NCI-H2081 treated with DMSO at 0.1 percent for 48 hours (cell line): ENCODE measurements at regions not wholly inside any gene's neighbourhood (a gene's known extent, or its start where the extent isn't known, plus 50 kb on each side); places are given as distances from the start of the nearest gene placed in this dataset.
A peak's percentile ranks its signal among the peaks of the same experiment; 100 is the strongest.
"Not testable (repeated sequence)": the region's sequence is repeated elsewhere in the genome, so short reads cannot be mapped to it uniquely, and the experiment has no call there.

Experiments used
- DNase-seq: peaks from one replicate; lab custom pipeline; 2025; lab: John Stamatoyannopoulos, UW

DNA sequence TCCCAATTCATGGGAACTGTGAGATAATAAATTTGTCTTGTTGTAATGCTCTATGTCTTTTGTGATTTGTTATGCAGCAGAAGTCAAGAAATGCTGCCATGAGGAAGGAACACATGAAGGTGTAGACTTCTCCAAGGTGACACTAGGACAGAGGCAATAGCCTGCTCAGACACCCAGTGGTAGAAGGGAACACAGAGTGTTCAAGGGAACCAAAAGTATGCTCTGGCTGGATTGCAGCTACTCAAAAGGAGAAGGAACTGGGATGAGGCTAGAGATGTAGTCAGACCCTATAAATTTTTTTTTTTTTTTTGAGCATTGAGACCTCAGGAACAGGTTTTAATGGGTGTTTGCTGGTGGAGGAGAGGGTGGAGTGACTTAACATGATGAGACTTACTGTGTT, 232.5 kb downstream of the PARP8 start:
- no peak for DNase-seq

DNA sequence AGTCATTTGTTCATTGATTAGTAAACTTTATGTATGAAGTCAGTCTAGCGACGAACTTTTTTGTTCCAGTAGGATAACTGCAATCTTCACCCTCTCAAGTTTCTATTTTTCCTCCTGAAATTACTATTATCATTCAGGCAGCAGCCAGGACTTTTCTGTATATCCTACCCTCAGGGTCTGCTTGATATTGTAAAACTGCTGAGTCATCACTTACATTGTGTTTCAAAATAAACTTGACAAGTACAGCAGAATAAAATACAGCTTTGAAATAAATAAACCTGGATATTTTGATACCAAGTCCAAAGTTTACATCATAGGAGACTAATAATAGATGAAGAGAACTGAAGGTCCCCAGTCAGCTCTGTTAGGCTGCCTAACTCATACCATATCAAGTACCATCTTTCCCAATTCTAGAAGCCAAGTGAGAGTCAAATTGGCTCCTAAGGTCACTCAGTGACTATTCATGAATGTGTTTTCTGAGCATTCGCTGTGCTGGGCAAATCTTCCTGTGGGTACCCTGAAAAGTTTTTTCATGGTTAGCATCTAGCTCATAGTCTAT, 234.6 kb downstream of the PARP8 start:
- no peak for DNase-seq

DNA sequence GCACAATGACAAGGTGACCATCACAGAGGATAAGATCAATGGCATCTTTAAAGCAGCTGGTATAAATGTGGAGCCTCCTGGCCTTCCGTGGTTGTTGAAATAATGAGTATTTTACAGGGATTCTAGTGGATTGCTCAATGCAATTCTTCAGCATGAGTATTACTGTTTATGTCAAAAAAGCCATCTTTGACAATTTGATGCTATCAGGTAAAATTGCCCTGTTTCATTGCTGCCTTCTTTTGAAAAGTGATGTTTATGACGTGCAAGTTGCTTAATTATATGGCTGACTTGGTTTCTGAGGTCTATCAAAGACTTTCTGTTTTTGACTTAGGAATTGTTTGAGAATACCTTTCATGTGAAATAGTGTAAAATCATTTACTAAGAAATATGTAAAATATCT, 237.2 kb downstream of the PARP8 start:
- DNase-seq = no peak

DNA sequence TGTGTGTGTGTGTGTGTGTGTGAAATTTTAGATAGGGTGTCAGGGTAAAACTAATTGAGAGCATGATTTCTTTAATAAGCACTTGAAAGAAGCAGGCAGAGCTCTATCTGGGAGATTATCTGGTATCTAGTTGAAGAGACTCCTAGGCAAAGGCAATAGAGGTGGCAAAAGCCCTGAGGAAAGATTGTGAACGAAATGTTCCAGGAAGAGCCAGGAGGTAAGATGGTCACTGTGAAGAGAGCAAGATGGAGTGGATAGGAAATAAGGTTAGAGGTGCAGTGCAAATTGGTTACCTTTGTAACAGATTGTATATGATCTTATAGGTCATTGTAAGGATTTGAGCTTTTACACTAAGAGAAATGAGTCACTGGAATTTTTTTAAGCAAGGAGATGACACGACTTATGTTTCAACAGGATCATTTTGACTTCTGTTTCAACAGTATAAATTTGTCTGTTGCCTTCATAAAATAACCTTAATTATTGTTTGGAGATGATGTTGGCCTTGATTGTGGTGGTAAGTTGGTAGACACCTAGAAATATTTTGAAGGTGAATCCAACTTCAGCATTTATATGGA, 239.6 kb downstream of the PARP8 start:
- DNase-seq = no peak

DNA sequence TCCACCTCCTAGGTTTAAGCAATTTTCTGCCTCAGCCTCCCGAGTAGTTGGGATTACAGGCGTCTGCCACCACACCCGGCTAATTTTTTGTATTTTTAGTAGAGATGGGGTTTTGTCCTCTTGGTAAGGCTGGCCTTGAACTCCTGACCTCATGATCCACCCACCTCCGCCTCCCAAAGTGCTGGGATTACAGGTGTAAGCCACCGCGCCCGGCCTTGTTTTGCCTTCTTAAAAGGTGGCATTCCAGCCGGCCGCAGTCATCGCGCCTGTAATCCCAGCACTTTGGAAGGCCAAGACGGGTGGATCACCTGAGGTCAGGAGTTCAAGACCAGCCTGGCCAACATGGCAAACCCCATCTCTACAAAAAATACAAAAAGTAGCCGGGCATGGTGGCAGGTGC, 253.7 kb downstream of the PARP8 start:
- not testable (repeated sequence) for DNase-seq

DNA sequence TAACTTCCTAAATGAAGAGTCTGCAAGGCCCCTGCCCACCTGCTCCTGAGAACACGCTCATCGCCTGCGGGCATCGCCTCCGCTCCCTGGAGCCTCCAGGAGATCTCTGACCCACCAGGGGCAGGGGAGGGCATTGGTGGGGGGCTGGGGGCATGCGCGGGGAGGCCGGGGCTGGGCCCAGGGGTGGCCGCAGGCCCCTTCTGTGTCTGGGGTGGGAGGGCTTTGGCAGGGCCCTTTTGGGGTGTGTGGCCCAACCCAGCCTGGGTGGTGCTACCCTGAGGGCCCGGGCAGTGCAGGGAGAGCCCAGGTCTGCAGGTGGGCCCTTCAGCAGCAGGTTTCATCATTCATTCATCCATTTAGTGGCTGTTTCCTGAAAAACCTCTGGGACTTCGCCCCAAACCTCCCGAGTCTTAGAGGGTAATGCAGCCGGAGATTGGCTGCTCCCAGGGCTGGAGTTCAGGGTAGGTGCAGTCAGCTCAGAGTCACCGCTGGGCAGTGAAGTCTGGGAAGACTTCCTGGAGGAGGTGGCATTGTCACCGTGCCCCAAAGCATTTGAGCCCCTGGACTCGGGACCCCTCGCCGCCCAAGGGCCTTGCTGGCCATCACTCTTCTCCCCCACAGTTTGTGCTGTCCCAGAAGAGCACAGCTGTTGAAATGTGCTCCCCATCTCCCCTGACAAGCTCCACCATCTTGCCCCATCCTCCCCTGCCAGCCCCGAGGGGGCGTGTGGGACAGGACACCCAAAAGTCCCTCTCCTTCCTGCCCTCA, 255.1 kb downstream of the PARP8 start:
- no peak for DNase-seq

DNA sequence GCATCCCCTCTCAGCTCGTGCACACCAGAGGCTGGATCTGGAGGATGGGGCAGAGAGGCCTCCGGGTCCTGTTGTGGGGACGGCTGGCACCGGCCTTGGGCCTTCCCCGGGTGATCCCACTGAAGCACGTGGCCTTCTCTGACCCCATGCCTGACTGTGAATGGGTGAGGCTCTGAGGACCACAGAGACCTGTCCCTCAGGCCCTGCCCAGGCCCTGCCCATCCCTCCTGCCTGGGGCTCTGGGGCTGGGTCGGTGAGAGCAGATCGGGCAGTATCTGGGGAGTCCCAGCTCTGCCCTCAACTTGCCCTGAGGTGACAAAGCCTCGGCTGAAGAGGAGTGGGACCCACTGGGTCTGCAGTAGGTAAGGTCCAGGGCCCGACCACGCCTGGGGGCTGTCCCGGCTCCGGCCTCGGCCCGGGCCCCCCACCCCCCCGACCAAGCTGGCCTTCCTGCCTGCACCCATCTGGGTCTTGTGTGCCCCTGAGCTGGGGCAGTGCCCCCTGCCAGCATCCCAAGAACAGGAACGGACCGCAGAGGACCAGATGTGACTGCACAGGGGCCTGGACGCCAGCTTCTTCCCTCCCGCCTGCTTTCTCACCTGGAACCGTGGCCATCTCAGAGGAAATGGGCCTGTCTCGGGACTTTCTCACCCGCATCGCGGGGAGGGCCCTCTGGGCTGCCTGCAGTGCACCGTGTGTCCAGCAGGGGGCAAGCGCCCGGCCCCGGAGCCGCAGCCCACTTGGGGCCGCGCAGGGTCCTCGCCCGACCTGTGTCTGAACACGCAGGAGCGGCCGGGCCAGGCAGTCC, 255.9 kb downstream of the PARP8 start:
- not testable (repeated sequence) for DNase-seq

DNA sequence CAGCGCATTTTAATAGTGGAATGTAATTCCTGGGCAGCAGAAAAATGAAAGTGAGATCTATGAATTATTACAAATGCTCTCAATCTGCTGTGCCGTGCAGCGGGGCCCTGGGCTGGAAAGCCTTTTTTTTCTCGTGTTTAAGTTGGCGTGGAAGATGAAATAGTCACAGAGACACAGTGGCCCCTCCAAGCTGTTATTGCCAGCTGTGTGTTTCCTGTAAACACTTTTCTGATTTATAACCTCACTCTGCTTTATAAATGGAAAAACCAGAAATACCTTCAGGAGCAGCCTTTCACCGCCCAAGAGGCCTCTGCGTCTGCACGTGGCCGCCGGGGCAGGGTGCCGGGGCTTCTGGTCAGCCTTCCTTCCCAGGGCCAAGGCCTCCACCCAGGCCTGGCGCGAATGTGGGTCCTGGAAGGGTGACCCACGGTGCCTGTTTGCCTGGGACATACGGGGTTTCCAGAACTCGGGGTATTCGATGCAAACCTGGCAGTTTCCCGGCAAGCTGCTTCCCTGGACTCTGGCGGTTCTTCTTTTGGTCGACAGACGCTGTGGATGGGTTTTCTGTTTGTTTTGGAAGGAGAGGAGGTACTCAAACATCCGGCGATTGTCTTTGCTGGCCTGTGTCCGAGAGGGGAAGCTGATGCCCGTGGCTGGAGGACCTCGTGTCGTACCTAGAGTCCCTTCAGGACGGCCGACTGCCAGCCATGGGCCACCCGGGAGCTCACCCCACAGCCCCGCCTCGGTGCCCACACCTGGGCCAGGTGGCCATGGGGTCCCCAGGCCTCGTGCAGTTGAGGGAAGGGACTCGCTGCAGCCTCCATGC, 256.7 kb downstream of the PARP8 start:
- no peak for DNase-seq

DNA sequence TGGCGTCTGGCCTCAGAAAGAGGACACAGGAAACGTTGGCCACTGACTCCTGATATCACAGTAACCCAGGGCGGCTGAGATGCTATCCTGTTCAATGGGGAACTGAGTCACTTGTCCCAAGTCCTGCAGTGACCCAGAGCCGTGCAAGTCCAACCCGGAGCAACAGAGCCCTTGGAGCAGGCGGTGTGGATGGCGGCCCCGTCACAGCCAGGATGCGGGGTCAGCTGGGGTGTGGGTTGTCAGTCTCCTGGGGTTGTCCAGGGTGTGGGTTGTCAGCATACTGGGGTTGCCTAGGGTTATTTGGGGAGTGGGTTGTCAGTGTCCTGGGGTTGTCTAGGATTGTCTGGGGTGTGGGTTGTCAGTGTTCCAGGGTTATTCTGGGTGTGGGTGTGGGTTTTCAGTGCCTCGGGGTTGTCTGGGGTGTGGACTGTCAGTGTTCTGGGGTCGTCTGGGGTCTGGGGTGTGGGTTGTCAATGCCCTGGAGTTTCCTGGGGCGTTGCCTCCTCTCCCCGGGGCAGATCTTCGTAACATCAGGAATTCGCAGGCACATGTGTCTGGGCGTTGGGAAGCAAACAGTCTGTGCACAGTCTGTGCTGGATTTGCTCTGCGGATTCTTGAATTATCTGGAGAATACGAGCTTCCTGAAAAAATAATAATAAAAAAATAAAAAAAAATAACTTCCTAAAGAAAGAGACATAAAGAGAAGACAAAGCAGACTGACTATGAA, 257.5 kb downstream of the PARP8 start:
- DNase-seq = no peak

DNA sequence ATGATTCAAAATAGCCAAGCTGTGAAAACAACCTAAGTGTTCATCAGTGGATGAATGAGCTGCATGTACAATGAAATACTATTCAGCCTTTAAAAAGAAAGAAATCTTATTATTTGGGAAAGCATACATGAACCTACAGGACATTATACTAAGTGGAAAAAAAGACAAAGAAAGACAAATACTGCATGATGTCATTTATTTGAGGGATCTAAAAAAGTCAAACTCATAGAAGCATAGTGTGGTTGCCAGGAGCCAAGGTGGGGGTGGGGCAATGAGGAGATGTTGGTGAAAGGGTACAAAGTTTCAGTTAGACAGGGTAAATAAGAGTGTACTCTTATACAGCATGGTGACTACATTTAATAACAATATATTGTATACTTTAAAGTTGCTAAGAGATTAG, 261.5 kb downstream of the PARP8 start:
- DNase-seq = no peak

DNA sequence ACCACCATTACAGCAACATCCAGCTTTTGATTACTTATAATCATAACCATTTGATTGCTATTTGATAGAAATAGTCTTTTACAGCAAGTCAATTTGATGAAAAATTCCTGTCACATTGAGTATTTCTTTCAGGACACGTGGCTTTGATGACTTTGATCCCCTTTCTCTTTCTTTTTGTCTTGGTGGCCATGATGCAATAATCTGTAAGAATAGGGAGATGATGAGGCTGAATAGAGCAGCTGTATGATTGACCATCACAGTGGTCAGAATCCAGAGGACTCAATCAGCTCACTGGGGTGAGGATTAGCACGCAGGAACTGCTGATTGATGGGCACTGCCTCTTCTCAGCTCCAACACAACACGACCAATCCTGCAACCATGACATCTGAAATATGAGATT, 262.7 kb downstream of the PARP8 start:
- DNase-seq = no peak

DNA sequence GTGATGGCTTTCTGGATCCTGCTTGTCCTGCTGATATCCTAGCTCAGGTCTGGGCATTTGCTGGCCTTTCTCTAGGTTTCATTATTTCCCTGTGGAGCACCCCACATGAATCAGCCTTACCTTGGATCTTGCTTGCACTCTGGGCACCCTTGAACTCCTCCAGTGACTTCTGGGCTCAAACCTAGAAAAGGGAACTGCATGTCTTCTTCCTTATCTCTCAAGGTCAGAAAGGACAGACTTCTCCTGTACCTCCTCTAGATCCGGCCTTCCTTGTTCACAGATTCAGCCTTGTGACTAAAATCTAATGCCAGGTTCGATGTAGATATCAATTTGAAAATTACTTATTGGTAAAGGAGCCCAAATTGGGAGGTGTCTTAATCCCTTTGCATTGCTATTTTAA, 267.9 kb downstream of the PARP8 start:
- no peak for DNase-seq

DNA sequence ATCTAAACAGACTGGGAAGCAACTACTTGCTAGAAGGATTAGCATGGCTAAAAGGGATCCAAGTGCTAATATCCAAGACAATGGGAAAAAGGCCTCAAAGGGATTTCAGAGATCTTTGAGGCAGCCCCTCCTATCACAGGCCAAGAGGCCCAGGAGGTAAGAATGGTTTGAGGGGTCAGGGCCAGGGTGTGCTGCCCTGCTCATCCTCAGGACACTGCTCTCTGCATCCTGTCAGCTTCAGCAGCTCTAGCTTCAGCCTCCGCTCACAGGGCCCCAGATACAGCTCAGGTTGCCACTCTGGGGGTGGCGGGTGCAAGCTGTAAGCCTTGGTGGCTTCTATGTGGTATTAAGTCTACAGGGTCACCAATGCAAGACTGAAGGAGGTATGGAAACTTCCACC, 278.7 kb downstream of the PARP8 start:
- DNase-seq = no peak

DNA sequence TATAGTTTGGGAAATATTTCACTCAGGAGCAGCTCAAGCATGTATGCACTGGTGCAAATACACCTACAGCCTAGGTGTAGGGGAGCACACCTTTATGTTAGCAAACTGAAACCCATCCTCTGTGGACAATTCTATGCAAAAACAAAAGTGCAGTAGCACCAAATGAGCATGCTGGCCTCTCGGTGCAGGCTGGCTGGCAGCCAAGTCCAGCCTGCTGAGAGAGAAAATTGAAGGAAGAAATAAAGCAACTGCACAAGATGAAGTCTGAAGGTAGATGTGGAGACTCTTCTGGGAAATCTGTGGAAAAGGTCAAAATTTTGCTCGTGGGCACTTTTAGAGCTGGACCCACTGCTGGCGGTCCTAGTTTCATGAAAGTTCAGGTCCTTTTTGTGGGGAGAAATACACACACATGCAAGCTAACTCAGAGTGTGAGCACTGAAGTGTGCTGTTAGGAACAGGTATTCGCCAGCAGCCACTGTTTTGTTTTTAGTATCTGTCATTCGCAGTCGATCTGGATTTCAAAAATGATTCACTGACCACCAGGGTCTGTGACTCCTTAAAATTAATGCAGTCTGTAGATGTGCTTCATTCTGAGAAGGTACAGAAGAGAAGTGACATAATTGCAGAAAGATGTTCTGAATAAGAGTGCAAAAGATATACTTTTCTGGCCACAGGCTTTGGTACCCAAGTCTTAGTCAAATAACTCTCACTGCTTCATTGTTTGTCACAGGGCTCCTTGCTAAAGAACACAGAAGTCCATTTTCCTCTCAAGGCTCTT, 281.7 kb downstream of the PARP8 start:
- DNase-seq = no peak

DNA sequence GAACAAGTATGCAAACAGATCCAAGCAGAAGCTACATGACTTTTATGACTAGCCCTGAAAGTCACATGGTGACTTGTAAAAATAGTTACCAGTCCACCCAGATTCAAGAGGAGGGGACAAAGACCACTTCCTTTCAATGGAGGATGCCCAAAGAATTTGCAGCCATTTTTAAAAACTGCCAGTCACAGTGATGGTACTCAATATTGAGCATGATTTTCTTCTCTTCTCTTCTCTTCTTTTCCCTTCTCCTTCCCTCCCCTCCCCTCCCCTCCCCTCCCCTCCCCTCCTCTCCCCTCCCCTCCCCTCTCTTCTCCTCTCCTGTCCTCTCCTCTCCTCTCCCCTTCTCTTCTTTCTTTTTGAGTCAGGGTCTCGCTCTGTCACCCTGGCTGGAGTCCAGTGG, 286.9 kb downstream of the PARP8 start:
- DNase-seq = no peak

DNA sequence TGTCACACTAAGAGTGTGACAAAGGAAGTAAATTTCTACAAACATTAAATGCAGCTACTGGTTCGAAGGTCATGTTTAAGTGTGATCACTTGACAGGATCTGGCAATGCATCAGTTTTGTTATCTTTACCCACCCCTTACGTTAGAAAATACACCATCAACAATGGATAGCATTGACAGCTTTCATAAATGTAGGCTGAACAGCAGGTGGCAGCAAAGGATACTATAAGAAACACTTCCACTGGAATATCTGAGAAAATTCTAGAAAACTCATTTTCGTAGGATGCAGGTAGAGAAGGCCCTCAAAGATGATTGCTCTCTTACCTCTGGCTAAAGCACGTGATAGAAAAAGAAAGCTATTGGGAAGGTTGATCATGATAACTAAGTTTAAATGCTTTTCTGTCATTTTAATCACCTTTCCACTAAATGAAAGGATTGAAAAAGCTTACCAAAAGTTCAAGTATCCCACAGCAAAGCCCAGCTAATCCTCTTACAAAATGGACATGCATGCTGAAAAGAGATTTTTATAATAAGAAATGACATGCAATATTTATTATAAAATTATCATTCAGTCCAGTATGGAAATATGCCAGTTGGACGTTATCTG, 292.5 kb downstream of the PARP8 start:
- DNase-seq = peak; percentile 40

DNA sequence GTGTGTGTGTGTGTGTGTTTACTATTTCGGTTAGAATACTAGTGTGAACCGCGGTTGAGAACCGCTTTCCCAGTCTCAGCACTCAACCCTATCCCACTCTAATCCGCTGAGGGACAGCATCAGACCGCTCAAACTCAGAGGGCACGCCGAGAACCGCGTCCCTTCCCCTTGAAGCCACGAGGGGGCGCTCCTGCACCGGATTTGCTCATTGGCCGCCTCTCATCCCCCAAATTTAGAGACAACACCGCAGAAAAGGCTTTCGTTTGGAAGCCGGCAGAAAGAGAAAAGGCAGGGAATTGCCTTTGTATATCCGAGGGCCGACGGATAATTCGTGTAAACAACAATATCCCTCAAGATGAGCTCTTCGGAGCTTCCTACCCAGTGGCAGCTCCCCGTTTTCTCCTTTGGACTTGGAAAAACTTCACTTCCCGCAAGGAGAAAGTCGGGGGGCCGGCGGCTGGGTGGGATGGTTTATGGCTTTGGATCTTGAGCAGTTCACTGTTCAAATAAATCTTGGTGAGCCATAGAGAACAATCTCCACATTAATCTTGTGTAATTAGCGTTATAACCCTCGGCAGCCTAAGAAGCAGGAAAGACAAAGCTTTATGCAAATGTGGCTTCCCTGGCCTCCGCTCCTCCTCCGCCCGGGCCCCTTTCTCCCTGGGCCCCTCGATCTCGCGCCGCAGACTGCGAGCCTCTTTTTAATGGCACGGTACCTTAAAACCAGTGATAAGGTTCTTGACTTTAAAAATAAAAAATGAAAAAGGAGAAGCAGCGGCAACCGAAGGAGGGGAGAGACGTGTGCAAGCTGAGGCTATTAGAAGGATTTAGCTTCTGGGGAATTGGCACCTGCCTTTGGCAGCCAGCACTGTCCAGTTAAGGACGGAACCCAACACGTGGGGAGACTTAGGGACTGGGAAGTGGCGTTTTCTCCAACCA, 296.8 kb downstream of the PARP8 start:
- peak; percentile 70 for DNase-seq

DNA sequence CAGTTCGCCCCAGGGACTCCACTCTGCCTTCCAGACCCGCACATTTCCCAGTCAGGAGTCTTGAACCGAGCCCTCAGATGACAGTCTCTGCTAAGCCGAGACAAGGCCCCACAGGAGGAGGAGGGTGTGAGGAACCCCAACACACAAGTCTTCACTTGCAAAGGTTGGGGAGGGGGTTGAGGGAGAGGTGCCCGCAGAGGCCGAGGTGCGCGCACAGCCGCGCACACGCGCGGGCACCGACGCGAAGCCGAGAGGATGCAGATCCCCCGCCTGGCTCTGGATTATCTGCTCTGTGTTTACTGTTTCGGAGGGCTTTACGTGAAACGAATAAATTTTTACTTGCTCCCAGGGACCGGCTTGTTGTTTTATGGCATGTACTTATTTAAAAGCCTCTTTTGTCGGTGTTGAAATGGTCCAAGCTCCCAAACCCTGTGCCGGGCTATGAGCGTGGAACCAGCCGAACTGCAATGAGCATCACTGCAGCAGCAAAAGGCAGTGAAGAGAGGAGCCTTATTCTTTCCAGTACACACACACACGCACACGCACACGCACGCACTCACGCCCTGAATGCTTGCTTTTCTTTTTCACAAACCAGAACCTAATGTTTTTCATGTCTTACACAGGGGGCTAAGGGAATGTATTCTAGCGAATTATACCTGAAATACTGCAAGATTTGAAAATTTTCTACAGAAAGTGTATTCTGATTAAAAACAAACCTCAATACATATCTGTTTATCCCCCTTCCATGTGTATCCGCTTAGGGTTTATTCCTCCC, 297.7 kb downstream of the PARP8 start:
- no peak for DNase-seq
